ENCODE measurements at regions not wholly inside any gene's neighbourhood (a gene's known extent, or its start where the extent isn't known, plus 50 kb on each side); places are given as distances from the start of the nearest gene placed in this dataset.

DNA sequence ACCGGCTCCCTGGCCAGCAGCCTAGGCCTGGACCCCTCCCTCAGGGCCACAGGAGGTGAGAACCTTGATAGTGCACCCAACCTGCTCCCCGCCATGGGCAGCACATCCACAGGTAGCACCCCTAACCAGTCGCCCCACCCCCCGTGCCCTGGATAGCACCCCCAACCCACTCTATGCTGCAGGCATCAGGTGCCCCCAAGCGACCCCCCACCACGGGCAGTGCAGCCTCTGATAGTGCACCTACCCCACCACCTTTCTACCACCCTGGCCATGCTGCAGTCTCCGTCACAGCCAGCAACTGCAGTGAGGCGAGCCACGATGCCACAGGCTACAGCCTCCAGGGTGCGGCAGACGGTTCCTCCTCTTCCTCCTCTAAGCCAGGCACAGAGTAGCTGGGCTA is 55.6 kb downstream of the SOWAHC start:
- H3K9ac ChIP-seq, result no peak overlapping the region
- H3K4me3 ChIP-seq (IDR thresholded peaks at IDR 0.05; ENCODE audit: insufficient read depth, low read depth, low read length), result no peak overlapping the region
- no peaks in the 10 kb centered on the region for H4K20me1 ChIP-seq (ENCODE audit: insufficient read depth)
- no peaks in the 10 kb centered on the region for H3K79me2 ChIP-seq (ENCODE audit: insufficient read depth, low read depth)
- H3K4me2 ChIP-seq, result no peak overlapping the region
- H3K4me1 ChIP-seq (ENCODE audit: low read depth, poor library complexity, severe bottlenecking), result no peaks in the 10 kb centered on the region
- H3K27ac ChIP-seq, result no peak overlapping the region
- H3K36me3 ChIP-seq (ENCODE audit: insufficient read depth), result no peaks in the 10 kb centered on the region
- no peak overlapping the region for H2AFZ ChIP-seq (ENCODE audit: low read depth)
- TF ChIP-seq, protein P1, sequence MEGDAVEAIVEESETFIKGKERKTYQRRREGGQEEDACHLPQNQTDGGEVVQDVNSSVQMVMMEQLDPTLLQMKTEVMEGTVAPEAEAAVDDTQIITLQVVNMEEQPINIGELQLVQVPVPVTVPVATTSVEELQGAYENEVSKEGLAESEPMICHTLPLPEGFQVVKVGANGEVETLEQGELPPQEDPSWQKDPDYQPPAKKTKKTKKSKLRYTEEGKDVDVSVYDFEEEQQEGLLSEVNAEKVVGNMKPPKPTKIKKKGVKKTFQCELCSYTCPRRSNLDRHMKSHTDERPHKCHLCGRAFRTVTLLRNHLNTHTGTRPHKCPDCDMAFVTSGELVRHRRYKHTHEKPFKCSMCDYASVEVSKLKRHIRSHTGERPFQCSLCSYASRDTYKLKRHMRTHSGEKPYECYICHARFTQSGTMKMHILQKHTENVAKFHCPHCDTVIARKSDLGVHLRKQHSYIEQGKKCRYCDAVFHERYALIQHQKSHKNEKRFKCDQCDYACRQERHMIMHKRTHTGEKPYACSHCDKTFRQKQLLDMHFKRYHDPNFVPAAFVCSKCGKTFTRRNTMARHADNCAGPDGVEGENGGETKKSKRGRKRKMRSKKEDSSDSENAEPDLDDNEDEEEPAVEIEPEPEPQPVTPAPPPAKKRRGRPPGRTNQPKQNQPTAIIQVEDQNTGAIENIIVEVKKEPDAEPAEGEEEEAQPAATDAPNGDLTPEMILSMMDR (conservative IDR thresholded peaks at IDR 0.05; ENCODE audit: low read depth, low read length), result no peak
- H3K27me3 ChIP-seq (ENCODE audit: insufficient read depth, low read depth), result no peaks in the 10 kb centered on the region

DNA sequence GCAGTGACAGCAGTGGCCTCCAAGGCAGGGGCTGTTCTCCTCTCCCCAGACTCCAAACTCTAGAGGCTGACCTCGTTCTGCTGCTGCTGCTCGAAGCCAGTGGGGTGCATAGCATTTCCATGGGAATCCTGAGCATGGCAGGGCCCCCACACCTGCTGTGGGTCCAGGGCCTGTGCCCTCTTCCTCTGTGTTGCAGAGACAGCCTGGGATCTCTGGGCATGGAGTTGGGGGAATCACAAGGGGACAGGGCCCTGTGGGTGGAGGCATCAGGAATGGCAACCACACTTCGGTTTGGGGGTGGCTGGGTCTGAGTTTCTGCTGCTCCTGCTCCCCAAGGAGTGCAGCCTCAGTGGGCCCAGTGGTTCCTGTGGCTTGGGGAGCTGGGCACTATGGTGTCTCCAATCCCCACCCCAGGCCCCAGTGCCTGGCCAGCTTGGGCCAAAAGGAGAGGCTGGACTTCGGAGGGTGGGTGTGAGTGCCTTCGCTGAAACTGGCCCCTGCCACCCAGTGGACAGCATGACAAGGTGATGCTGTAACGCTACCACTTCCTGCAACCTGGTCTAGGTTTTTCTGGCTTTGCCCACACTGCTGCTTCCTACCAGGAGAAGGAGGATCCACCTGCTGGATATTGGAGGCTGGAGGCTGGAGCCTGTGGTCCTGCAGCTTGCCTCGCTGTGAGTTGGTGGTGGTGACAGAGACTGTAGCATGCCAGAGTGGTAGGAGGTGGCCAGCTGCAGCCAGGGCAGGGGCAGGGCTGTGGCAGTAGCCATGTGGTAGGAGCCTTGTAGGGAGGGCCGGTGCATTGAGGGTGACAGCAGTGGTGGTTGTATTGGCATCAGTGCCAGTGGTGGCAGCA is 56.6 kb downstream of the SOWAHC start:
- H3K27me3 ChIP-seq (ENCODE audit: insufficient read depth, low read depth), result no peaks in the 10 kb centered on the region
- no peaks in the 10 kb centered on the region for H3K79me2 ChIP-seq (ENCODE audit: insufficient read depth, low read depth)
- no peak overlapping the region for H3K4me2 ChIP-seq
- no peak overlapping the region for H3K9ac ChIP-seq
- H4K20me1 ChIP-seq (ENCODE audit: insufficient read depth), result no peaks in the 10 kb centered on the region
- no peaks in the 10 kb centered on the region for H3K4me1 ChIP-seq (ENCODE audit: low read depth, poor library complexity, severe bottlenecking)
- no peaks in the 10 kb centered on the region for H3K36me3 ChIP-seq (ENCODE audit: insufficient read depth)
- H2AFZ ChIP-seq (ENCODE audit: low read depth), result no peak overlapping the region
- no peak overlapping the region for H3K27ac ChIP-seq
- H3K4me3 ChIP-seq (IDR thresholded peaks at IDR 0.05; ENCODE audit: insufficient read depth, low read depth, low read length), result no peak overlapping the region
- TF ChIP-seq, protein P1 (conservative IDR thresholded peaks at IDR 0.05; ENCODE audit: low read depth, low read length), result no peak

DNA sequence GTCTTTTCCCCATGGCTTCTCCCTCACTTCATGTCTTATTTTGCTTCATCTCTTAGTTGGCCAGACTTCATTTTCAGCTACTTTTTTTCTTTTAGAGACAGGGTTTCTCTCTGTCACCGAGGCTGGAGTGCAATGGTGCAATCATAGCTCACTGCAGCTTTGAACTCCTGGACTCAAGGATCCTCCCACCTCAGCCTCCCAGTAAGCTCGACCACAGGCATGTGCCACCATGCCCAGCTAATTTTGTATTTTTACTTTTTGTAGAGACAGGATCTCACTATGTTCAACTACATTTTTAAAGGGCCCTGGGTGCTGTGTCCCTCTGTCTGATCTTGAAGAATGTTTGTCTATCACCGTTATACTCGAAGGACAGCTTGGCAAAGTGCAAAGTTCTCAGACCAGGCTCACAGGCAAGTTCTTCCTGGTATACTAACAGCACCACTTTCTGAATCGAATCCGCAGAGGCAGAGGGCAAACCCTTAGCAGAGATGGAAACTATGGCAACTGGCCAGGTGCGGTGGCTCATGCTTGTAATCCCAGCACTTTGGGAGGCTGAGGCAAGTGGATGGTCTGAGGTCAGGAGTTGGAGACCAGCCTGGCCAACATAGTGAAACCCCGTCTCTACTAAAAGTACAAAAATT is 60.9 kb downstream of the SOWAHC start:
- TF ChIP-seq, protein P1 (conservative IDR thresholded peaks at IDR 0.05; ENCODE audit: low read depth, low read length), result no peak
- no peaks in the 10 kb centered on the region for H4K20me1 ChIP-seq (ENCODE audit: insufficient read depth)
- H3K36me3 ChIP-seq (ENCODE audit: insufficient read depth), result no peaks in the 10 kb centered on the region
- H3K4me3 ChIP-seq (IDR thresholded peaks at IDR 0.05; ENCODE audit: insufficient read depth, low read depth, low read length), result no peak overlapping the region
- no peak overlapping the region for H3K4me2 ChIP-seq
- H3K27ac ChIP-seq, result no peak overlapping the region
- H3K27me3 ChIP-seq (ENCODE audit: insufficient read depth, low read depth), result no peaks in the 10 kb centered on the region
- H3K9ac ChIP-seq, result no peak overlapping the region
- H2AFZ ChIP-seq (ENCODE audit: low read depth), result no peak overlapping the region
- no peaks in the 10 kb centered on the region for H3K79me2 ChIP-seq (ENCODE audit: insufficient read depth, low read depth)
- no peaks in the 10 kb centered on the region for H3K4me1 ChIP-seq (ENCODE audit: low read depth, poor library complexity, severe bottlenecking)

DNA sequence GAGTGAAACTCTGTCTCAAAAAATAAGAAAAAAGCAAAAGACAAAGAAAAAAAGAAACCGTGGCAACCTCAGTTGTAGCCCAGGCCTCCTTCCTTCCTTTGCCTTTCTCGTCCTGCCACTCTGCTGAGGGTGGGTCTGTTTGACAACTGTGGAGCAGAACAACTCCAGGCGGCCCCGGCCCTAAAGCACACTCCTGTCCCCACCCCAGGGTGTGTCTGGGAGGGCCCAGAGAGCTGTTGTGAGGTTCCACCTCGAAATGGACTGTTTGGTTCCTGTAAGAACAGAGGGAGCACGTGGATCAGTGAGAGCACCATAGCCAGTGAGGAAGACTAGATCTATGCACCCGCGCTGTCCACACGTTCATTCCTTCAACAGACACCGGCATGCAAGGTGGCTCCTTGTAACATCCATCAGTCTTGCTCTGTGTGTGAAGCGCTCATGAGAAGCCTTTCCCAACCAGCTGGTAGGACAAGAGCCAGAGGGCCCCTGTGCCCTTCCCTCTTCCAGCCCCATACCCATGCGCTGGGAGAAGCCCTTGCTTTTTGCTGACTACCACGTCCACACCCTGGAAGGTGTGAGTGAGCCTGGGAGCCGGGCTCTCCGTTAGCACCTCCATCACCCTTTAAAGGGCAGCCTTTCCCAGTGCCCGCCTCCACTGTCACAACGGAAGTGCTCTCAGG is 61.6 kb downstream of the SOWAHC start:
- H3K27ac ChIP-seq, result no peak overlapping the region
- H3K9ac ChIP-seq, result no peak overlapping the region
- H2AFZ ChIP-seq (ENCODE audit: low read depth), result no peak overlapping the region
- H3K4me3 ChIP-seq (IDR thresholded peaks at IDR 0.05; ENCODE audit: insufficient read depth, low read depth, low read length), result no peak overlapping the region
- no peak overlapping the region for H3K4me2 ChIP-seq
- no peaks in the 10 kb centered on the region for H3K4me1 ChIP-seq (ENCODE audit: low read depth, poor library complexity, severe bottlenecking)
- no peaks in the 10 kb centered on the region for H3K79me2 ChIP-seq (ENCODE audit: insufficient read depth, low read depth)
- TF ChIP-seq, protein P1 (conservative IDR thresholded peaks at IDR 0.05; ENCODE audit: low read depth, low read length), result no peak
- H4K20me1 ChIP-seq (ENCODE audit: insufficient read depth), result no peaks in the 10 kb centered on the region
- H3K36me3 ChIP-seq (ENCODE audit: insufficient read depth), result no peaks in the 10 kb centered on the region
- no peaks in the 10 kb centered on the region for H3K27me3 ChIP-seq (ENCODE audit: insufficient read depth, low read depth)

Measured in KMS-11 (cell line).